ENCODE measurements at regions not wholly inside any gene's neighbourhood (a gene's known extent, or its start where the extent isn't known, plus 50 kb on each side); places are given as distances from the start of the nearest gene placed in this dataset.

GRCh38 chr6:84449220-84449619 lies 221.8 kb upstream of the CEP162 start (continued):
- peak; percentile 62; the same call in 1 of the 2 replicates for TF ChIP-seq TSHZ1 (tag by site-specific recombination; IDR thresholded peaks at IDR 0.05; ENCODE audit: borderline replicate concordance)
- TF ChIP-seq ZNF785 (tag by site-specific recombination; IDR thresholded peaks at IDR 0.05): no peak
- TF ChIP-seq REST (tag by site-specific recombination; IDR thresholded peaks at IDR 0.05): no peak
- no peak for TF ChIP-seq ZNF792 (tag by site-specific recombination; IDR thresholded peaks at IDR 0.05)
- no peak for TF ChIP-seq PRDM1 (tag by site-specific recombination; IDR thresholded peaks at IDR 0.05)
- no peak for TF ChIP-seq ZNF311 (tag by site-specific recombination; IDR thresholded peaks at IDR 0.05; ENCODE audit: borderline replicate concordance)
- no peak for TF ChIP-seq ZNF658 (tag by site-specific recombination; IDR thresholded peaks at IDR 0.05)
- TF ChIP-seq GLI4 (tag by site-specific recombination; IDR thresholded peaks at IDR 0.05): no peak
- no peak for TF ChIP-seq ZNF621 (tag by site-specific recombination; IDR thresholded peaks at IDR 0.05)
- TF ChIP-seq ZNF514 (tag by site-specific recombination; IDR thresholded peaks at IDR 0.05): no peak
- no peak for TF ChIP-seq ZFP41 (tag by site-specific recombination; IDR thresholded peaks at IDR 0.05; ENCODE audit: borderline replicate concordance)
- peak; percentile 98 for TF ChIP-seq ZNF843 (tag by site-specific recombination; IDR thresholded peaks at IDR 0.05)
- TF ChIP-seq, protein P1, sequence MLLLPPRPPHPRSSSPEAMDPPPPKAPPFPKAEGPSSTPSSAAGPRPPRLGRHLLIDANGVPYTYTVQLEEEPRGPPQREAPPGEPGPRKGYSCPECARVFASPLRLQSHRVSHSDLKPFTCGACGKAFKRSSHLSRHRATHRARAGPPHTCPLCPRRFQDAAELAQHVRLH (tag by site-specific recombination; IDR thresholded peaks at IDR 0.05): peak; percentile 83
- no peak for TF ChIP-seq ZNF654 (tag by site-specific recombination; IDR thresholded peaks at IDR 0.05; ENCODE audit: low read depth)
- no peak for TF ChIP-seq ZNF239 (tag by site-specific recombination; IDR thresholded peaks at IDR 0.05)
- TF ChIP-seq, protein P2, sequence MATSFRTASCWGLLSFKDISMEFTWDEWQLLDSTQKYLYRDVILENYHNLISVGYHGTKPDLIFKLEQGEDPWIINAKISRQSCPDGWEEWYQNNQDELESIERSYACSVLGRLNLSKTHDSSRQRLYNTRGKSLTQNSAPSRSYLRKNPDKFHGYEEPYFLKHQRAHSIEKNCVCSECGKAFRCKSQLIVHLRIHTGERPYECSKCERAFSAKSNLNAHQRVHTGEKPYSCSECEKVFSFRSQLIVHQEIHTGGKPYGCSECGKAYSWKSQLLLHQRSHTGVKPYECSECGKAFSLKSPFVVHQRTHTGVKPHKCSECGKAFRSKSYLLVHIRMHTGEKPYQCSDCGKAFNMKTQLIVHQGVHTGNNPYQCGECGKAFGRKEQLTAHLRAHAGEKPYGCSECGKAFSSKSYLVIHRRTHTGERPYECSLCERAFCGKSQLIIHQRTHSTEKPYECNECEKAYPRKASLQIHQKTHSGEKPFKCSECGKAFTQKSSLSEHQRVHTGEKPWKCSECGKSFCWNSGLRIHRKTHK (tag by site-specific recombination; IDR thresholded peaks at IDR 0.05): no peak
- no peak for TF ChIP-seq ZNF280D (tag by site-specific recombination; IDR thresholded peaks at IDR 0.05)
- no peak for TF ChIP-seq ZNF701 (tag by site-specific recombination; IDR thresholded peaks at IDR 0.05)
- TF ChIP-seq ZNF398 (tag by site-specific recombination; IDR thresholded peaks at IDR 0.05): no peak
- TF ChIP-seq ZNF324 (tag by site-specific recombination; IDR thresholded peaks at IDR 0.05): no peak
- TF ChIP-seq PATZ1 (tag by site-specific recombination; IDR thresholded peaks at IDR 0.05): no peak
- peak; percentile 88 for TF ChIP-seq PRDM4 (tag by site-specific recombination; IDR thresholded peaks at IDR 0.05)

All from HEK293 (cell line).